ENCODE measurements at regions not wholly inside any gene's neighbourhood (a gene's known extent, or its start where the extent isn't known, plus 50 kb on each side); places are given as distances from the start of the nearest gene placed in this dataset.

DNA sequence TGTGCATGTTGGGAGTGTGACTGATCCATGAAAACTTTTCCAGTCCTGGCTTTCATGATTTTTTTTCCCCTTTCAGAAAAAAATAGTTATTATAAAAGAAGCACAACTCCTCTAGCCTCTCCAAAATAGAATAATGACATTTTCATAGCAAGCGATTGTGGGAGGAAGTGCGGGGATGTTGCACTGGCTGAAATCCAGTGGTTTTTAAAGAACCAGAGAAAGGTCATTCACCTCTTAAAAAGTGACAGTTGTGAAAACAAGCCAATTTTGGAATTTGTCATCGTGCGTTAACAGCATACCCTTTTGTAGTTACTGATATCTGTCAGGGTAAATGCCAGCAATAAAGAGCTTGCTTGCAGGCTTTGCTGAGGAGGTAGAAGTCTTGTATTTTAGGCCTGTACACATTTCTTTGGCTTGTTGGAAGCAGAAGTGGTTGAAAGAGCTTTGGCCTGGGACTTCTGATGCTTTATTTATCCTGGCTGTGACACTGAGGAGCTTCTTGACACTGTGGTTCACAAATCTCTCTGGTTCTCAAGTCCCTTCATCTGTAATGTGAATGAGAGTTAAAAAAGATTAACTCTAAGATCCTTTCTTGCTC, 545.9 kb downstream of the REEP3 start:
- H3K4me3 ChIP-seq (ENCODE audit: low read depth, low read length) = no peak overlapping the region
- TF ChIP-seq, protein P1, sequence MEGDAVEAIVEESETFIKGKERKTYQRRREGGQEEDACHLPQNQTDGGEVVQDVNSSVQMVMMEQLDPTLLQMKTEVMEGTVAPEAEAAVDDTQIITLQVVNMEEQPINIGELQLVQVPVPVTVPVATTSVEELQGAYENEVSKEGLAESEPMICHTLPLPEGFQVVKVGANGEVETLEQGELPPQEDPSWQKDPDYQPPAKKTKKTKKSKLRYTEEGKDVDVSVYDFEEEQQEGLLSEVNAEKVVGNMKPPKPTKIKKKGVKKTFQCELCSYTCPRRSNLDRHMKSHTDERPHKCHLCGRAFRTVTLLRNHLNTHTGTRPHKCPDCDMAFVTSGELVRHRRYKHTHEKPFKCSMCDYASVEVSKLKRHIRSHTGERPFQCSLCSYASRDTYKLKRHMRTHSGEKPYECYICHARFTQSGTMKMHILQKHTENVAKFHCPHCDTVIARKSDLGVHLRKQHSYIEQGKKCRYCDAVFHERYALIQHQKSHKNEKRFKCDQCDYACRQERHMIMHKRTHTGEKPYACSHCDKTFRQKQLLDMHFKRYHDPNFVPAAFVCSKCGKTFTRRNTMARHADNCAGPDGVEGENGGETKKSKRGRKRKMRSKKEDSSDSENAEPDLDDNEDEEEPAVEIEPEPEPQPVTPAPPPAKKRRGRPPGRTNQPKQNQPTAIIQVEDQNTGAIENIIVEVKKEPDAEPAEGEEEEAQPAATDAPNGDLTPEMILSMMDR (IDR thresholded peaks at IDR 0.05; ENCODE audit: borderline replicate concordance, insufficient read depth, low read depth, low read length) = no peak

- no peak overlapping the region for H3K4me3 ChIP-seq (ENCODE audit: low read depth, low read length)
- TF ChIP-seq, protein P1 (IDR thresholded peaks at IDR 0.05; ENCODE audit: borderline replicate concordance, insufficient read depth, low read depth, low read length) = no peak
Measured at GRCh38 chr10:64067859-64068258, 546.7 kb downstream of the REEP3 start.

- TF ChIP-seq, protein P1 (IDR thresholded peaks at IDR 0.05; ENCODE audit: borderline replicate concordance, insufficient read depth, low read depth, low read length) = no peak
Measured at GRCh38 chr10:64070241-64070640, 549.0 kb downstream of the REEP3 start.

GRCh38 chr10:64071218-64071617, 550.0 kb downstream of the REEP3 start:
- TF ChIP-seq, protein P1 (IDR thresholded peaks at IDR 0.05; ENCODE audit: borderline replicate concordance, insufficient read depth, low read depth, low read length) = no peak
- no peak overlapping the region for H3K4me3 ChIP-seq (ENCODE audit: low read depth, low read length)

More at GRCh38 chr10:64070241-64070640, 549.0 kb downstream of the REEP3 start:
- H3K4me3 ChIP-seq (ENCODE audit: low read depth, low read length) = no peak overlapping the region

GRCh38 chr10:64075604-64076003, 554.4 kb downstream of the REEP3 start:
- TF ChIP-seq, protein P1 (IDR thresholded peaks at IDR 0.05; ENCODE audit: borderline replicate concordance, insufficient read depth, low read depth, low read length) = no peak
- no peak overlapping the region for H3K4me3 ChIP-seq (ENCODE audit: low read depth, low read length)

DNA sequence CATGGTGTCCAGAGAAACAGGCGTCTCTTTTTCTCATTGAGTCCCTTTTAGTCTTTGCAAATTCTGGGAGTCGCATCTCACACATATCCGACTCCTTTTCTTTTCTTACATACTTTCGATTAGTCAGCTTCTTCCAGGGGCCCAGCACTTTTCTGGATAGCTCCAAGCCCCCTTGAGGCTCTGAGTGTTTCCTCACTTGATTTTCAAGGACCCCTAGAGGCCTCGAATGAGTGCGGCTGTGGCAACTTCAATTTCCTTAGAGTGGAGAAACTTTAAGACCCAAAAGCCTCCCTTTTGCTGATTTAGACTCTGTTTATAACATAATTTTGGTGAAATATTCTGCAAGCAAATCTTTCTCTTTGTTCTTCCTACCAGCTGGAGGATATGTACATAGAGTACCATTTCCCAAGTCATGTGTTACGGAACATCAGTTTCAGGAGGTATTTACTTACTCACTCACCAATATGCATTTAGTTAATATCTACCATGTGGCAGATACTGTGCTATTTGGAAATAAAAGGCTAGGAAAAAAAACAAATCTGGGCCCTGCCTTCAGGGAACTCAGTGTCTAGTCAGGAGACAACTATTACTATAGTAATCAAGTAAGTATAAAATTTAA, 555.2 kb downstream of the REEP3 start:
- no peak overlapping the region for H3K4me3 ChIP-seq (ENCODE audit: low read depth, low read length)
- TF ChIP-seq, protein P1 (IDR thresholded peaks at IDR 0.05; ENCODE audit: borderline replicate concordance, insufficient read depth, low read depth, low read length) = no peak

GRCh38 chr10:64079341-64079740, 558.1 kb downstream of the REEP3 start:
- TF ChIP-seq, protein P1 (IDR thresholded peaks at IDR 0.05; ENCODE audit: borderline replicate concordance, insufficient read depth, low read depth, low read length) = no peak
- H3K4me3 ChIP-seq (ENCODE audit: low read depth, low read length) = no peak overlapping the region

Data from GM12875 (cell line).